PFSK-1 (cell line): ENCODE measurements at regions not wholly inside any gene's neighbourhood (a gene's known extent, or its start where the extent isn't known, plus 50 kb on each side); places are given as distances from the start of the nearest gene placed in this dataset.

ENCODE experiments used
- FOXP2 ChIP-seq: optimal IDR thresholded peaks from 2 replicates; pipeline ENCODE3; 2011; ENCODE audit warnings: borderline replicate concordance, control low read depth, inconsistent platforms; ENCODE audit not compliant: insufficient read depth; ENCODE audit errors: extremely low read length, extremely low read depth
- POLR2AphosphoS5 ChIP-seq: IDR thresholded peaks from 2 replicates; pipeline ENCODE4 v1.6.1; 2012; ENCODE audit warnings: low read depth, mild to moderate bottlenecking, control low read depth, low read length, moderate library complexity
- REST ChIP-seq, 2 experiments: IDR thresholded peaks; 2 replicates each; pipeline versions ENCODE4 v1.6.1 to v1.8.0; 2011 to 2012; ENCODE audit warnings: low read depth in 2 of 2, low read length in 2 of 2, control low read depth in 1 of 2, inconsistent platforms in 1 of 2, mild to moderate bottlenecking in 1 of 2, moderate library complexity in 1 of 2; ENCODE audit not compliant: insufficient read depth in 1 of 2
- SIN3A ChIP-seq: IDR thresholded peaks from 2 replicates; pipeline ENCODE4 v1.6.1; 2012; ENCODE audit warnings: mild to moderate bottlenecking, low read length, moderate library complexity, borderline replicate concordance; ENCODE audit not compliant: insufficient read depth
- TAF1 ChIP-seq: IDR thresholded peaks from 2 replicates; pipeline ENCODE4 v1.6.1; 2012; ENCODE audit warnings: low read length, control low read depth, borderline replicate concordance; ENCODE audit not compliant: insufficient read depth

GRCh38 chr2:150066490-150066889 lies 421.0 kb downstream of the RND3 start:
- TF ChIP-seq REST (IDR thresholded peaks at IDR 0.05; ENCODE audit: insufficient read depth in 1 of 2, low read depth in 2 of 2, low read length in 2 of 2) = no peak
- TF ChIP-seq POLR2AphosphoS5 = no peak
- no peak for TF ChIP-seq SIN3A
- no peak for TF ChIP-seq FOXP2
- TF ChIP-seq TAF1 = no peak
